A172 (cell line): ENCODE measurements at regions not wholly inside any gene's neighbourhood (a gene's known extent, or its start where the extent isn't known, plus 50 kb on each side); places are given as distances from the start of the nearest gene placed in this dataset.
A peak's percentile ranks its signal among the peaks of the same experiment; 100 is the strongest.
"Not testable (repeated sequence)": the region's sequence is repeated elsewhere in the genome, so short reads cannot be mapped to it uniquely, and the experiment has no call there.

Source experiments
- DNase-seq: peaks from one replicate; pipeline ENCODE4 v3.0.0-alpha.2; 2015; ENCODE audit warnings: low spot score

DNA sequence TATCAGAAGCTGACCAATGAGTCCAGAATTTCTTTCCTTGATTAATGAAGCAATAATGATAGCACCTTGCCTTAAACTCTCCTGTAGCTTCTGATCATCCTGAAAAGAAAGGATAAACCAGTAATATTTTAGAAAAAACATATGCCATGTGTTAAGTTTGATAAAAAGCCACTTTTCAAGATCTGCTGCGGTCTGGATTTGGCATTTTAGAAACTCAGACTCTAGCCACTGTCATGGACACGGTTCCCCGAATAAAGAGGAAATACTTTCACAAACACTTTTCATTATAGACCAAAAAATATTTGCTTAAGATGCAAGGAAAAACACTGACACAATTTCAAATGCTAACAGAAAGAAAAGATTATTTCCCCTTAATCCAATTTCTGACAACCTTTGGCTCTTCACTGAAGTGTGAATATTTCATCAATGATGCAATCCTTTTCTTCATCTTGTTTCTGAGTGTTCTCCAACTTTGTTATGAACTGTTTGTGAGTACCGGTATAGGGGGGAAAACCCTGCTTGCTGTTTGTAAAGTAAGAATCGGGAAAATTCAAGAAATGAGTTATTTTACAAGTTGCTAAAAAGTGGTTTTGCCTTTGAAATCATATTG, 329.5 kb downstream of the CRPPA start:
- no peak for DNase-seq

DNA sequence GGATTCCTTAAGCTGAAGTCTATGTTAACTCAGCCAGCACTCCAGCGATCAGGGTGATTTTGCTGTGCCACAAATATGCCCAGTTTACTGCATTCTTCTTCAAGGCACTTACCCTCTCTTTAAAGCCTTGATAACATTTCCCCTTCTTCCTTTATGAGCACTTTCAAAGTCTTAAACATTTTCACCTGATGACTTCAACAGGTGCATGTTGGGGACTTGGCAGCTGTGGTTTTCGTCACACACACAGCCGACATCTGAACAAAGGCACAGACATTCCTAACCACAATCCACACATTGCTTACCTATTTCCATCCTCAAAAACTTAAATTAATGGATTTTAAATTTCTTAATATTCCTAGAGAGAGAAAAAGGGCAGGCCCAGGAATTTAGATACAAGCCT, 331.5 kb downstream of the CRPPA start:
- DNase-seq = no peak

DNA sequence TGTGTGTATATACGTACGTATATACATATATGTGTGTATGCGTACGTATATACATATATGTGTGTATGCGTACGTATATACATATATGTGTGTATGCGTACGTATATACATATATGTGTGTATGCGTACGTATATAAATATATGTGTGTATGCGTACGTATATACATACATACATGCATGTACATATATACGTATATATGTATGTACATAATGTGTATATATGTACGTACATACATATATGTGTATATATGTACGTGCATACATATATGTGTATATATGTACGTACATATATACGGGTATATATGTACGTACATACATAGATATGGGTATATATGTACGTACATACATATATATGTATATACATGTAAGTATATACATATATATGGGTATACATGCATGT, 332.1 kb downstream of the CRPPA start:
- no peak for DNase-seq

DNA sequence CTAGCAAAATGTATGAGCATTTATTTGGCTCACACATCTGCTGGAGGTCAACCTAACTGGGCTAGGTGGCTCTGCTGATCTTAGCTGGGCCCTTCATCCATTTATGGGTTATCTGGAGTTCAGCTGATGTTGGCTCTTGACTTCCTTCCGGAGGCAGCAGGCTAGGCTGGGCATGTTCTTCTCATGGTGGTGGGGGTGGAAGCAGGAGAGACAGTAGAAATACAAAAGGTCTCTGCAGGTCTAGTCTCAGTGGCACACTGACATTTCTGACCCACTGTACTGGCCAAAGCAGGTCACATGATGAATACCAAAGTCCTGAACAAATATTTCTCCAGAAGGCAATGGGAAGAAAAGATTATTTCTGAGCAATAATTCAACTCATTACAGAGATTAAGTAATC, 334.6 kb downstream of the CRPPA start:
- DNase-seq = no peak

DNA sequence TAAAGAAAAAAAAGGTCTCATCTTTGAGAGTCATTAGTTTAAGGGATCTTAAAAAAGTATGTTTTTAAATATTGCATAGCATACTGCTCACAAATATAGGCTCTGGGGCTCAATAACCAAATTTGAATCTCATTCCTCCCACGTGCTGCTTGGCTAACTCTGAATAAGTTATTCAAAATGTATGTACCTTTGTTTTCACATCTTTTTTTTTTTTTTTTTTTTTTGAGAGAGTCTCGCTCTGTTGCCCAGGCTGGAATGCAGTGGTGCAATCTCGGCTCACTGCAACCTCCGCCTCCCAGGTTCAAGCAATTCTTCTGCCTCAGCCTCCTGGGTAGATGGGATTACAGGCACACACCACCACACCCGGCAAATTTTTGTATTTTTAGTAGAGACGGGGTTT, 335.6 kb downstream of the CRPPA start:
- not testable (repeated sequence) for DNase-seq

DNA sequence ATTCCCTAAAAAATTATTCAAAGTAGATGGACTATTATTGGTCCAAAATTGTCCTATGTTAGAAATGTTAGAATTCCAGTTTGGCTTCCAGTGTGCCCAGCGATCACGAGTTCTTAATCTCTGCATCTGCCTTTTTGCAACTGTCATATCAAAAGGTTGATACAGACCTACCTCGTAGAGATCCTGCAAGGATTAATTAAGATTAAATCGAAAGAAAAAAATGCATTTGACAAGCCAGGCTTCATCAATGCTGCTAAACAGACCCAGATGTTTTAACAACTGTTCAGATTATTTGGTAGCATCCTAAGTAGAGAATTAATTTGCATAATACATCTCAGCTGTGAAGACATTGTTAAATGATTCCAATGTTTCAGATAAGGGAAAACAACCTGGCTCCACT, 336.5 kb downstream of the CRPPA start:
- DNase-seq = no peak

DNA sequence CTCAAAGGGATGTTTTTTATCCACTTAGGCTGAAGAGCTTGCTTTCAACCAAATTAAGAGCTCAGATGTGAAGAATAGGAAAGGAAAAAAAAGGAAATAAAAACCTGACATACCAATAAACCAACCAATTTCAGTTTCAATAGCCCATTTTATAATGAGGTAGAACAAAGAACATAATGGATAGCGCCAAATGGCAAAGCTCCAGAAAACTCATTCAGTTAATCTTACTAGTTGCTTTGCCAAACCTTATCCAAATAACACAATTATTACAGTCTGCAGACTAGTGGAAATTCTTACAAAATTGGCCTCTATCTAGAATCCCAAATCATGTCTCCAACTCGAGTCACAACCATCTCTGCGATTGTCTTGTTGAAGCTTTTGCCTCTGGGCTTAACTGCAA, 337.0 kb downstream of the CRPPA start:
- no peak for DNase-seq

DNA sequence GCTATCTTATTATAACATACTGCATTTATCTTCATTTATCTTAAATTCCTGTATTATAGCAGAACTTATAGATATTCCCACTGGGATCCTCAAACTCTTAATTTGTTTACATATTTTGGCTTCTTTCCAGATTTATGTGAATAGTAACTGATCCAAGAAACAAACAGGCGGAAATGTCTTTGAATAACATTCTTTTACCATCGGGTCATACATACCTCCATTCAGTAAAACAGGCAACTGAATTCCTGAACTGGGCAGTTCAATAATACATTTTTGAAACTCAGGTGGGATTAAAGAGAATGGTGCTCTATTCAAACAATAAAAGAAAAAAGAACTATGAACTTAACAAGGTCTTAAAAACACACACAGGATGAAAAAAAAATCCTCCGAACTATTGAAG, 337.4 kb downstream of the CRPPA start:
- DNase-seq = no peak

DNA sequence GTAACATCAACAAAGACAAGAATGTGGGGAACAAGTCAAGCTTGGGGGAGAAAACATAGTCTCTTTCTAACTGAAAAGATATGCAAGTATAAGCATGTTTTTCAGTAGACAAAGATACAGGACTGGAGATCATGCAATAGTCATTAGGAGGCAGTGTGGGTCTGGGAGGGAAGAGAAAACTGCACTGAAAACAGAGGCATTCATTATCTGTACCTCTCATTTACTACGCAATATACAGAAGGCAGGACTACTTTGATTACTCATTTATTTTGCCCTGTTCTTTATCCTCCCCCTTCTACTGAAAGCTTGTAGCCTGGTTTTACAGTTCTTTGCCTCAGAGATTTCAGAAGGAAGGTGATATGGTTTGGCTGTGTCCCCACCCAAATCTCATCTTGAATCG, 341.2 kb downstream of the CRPPA start:
- DNase-seq = no peak

DNA sequence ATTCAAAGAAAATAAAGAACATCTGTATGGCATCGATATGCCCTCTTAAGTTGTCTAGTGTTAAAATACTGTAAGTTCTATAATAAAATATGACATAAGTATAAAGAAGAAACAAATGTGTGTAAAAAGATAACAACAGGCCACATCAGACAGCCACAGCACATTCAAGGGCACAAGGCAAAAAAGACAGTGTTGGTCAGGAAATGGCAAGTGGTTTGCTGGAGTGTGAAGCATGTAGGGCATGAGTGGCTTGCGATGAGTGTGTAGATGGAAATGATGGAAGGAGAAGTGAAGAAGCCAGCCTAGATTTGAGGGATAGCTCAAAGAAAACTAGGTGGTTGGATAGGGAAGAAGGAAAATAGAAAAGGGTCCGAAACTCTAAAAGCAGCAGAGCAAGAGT, 341.6 kb downstream of the CRPPA start:
- no peak for DNase-seq

DNA sequence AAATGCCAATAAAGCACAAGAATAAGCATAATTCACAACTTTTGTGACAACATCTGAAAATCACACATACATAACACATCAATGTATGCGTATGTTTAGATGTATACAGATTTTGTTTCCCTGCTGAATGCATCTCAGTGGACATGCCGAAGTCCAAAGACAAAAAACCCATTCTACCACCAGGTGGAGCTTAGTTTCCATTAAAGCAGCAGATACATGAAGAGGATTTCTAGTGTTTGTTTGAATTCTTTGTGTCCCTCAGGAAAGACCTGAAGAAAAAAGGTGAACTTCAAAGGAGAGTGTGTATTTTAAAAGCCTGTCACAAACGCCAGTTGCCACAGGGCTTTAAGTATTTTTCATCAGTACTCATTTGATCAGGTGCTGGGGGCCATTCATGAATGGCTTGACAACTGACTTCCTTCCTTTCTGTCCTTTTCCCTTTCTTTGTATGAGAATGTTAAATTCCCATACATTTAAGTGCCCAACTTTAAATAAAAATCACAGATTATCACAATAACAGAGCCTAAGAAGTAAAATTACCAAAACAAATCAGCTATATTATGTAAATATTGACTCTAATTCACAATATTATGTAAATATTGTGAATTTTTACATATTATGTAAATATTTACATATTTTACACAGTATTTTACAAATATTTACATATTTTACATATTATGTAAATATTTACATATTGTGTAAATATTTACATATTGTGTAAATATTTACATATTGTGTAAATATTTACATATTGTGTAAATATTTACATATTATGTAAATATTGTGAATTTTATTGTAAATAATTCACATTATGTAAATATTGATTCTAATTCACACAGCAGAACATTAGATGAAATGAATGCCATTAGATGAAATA, 343.0 kb downstream of the CRPPA start:
- peak; percentile 62 for DNase-seq

DNA sequence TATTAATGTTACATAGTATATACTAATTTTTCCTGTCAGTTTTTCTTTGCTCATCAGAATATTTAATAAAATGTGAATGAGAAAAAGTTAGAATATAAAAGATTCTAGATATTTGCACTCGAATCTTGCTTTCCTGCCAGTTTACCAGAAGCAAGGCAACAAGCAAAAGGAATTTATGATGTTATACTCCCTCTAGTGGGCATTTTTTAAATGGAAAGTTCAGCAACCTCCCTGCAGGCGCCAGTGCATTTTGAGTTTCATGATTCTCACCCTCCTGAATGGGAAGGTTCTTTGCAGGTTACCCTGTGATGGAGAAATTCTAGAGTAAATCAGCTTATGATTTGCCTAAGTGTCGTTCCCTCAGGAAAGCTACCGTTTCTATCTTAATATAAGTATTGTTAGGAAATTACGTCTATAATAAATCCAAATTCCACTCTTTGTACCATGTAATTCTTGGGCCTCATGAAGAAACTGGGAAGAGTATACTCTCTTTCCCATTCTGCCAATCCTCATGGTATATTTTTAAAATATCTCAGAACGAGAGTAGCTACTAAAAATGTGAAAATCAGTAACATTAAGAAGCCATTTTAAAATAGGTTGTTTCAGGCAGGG, 350.0 kb downstream of the CRPPA start:
- DNase-seq = peak; percentile 76

DNA sequence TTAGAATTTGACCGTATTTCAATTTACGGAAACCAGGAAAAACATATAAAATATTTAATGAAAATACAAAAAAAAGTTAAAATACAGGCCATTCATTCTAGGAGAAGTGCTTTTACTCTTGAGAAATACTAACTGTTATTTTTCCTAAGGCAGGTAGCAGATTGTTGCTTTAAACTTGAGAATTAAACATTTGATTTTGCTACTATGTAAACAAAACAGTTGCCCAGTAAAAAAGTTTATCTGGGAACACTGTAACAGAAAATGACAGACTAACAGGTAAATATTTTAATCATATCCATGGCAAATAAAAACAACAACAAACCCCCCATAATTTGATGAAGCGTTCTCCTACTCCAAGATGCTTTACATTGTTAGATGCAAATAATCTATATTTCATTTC, 350.5 kb downstream of the CRPPA start:
- DNase-seq = no peak

DNA sequence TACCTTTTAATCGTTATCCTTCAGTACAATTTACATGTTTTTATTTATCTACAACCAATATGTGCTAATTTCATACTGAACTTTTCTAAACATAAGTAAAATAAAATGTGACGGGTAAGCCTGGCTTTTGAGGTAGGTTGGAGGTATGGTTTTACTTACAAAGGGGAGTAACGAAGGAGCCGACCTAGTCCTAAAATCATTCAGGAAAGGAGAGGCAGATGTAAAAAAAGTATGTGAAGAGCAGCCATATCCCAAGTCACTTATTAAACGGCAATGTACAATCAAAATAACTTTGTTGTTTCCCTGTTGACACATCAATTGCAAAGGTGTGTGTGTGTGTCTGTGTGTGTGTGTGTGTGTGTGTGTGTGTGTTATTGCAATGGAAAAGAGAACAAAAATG, 351.3 kb downstream of the CRPPA start:
- no peak for DNase-seq

DNA sequence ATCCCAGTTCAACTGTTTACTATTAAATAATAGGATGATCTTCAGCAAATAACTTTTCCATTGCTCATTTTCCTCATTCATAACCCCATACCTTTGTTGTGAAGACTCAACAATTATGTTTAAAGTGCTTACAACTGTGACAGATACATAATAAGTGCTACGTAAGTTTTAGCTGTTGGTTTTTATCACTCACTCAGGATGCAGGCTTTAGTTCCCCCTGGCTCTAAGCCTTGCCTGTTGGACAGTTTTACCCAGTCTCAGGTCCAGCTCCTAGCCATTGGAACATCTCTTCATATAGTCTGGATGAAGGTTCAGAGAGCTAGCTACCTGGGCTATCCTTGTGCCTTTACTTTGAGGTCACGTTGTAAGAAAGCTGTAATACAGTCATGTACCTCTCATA, 353.2 kb downstream of the CRPPA start:
- no peak for DNase-seq

DNA sequence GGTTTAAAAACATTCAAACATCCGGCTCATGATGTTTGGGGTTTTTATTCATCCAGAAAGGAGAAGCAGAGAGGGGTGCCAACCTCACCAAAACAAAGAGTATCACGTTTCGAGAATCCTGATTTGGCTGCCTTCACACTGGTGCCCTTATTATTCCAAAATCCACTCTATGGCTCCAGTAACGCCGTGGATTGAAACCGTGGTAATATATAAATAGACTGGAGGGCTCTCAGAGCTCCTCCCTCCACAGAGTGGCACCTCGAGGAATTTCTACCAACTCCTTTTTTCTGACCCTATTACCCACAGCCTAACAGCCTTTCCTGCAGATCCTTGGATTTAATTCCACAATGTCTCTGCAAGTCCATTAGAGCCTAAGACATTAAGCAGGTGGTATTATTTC, 353.6 kb downstream of the CRPPA start:
- DNase-seq = no peak

DNA sequence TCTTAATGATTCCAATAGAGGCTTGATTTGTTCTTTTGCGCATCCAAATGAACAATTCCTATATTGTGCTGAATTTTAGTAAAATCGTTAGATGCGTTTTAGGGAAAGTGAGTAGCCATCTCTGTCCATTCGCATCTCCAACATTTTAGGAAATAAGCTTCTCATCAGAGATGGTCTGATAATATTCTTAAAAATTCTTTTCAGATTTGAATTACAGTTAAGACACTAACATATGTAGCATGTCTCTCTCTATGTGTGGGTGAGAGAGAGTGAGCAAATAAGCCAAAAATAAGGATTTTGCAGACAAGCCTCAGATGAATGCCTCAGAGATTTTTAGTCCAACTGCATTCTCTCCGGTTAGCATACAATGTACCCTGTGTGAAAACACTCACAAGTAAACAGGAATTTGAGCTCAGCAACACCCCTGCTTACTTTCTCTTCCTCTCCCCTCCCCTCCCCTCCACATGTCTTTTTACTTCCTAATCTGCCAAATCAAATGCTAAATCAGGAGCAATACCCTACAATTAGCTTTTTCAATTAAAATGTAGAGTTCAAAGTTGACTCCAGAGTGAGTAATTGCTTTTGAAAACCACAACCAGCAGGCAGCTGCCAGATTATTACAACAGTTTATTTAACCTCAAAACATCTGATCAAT, 354.4 kb downstream of the CRPPA start:
- DNase-seq = no peak

DNA sequence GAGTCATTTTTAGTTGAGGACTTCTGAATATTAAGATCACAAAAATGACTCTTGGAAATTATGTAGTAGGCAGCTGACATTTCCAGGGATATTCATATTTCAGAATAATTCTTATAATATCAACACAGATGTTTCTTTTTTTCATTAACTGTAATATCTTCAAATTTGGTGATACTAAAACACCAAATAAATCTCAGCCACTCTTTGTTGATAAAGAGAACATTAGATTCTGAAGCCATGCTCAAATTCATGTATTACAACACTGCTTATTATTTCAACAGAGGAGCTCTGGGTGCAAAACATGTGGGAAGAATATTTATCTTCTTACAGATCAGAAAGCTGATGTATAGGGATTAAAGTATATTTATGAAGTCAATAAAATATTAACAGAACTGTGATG, 355.4 kb downstream of the CRPPA start:
- no peak for DNase-seq

DNA sequence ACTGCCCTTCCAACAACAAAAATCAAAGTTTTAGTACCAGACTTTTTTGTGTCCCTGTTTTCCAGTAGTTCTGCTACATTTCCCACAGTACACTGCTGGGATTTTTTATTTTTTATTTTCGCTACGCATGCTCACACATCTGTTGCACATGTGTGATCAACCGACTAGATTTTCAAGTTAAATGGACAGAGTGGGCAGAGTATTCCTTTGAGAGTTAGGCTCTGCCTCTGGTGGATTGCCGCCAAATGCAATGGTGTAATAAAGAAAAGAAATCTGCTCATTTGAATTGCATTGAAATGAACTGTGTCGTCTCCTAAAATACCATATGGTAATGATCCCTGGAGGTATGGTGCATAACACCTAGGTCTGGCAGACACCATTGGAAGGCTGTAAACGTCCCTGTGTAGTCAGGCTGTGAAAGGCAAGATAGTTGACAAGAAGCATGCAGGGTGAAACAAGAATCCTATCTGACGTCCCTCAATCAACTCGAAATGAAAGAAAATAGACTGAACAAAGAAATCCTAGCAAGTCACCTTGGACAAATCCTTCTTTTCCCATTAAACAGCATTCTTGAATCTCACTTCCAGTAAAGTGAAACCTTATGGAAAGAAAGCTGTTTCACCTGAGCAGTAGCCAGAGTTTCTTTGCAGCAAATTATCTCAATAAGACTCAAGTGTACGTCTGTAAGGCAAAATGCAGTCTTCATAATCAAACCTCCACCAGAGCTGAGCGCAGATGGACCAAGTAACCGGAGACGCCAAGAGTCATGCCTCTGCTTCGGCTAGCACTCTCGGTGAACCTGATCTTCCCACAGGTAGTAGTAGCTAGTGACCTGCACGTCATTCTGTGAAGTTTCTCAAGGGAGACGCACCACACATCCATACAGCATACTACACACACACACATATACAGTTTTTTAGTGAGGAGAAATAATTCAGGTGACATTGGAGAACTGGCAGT, 357.3 kb downstream of the CRPPA start:
- DNase-seq = no peak

DNA sequence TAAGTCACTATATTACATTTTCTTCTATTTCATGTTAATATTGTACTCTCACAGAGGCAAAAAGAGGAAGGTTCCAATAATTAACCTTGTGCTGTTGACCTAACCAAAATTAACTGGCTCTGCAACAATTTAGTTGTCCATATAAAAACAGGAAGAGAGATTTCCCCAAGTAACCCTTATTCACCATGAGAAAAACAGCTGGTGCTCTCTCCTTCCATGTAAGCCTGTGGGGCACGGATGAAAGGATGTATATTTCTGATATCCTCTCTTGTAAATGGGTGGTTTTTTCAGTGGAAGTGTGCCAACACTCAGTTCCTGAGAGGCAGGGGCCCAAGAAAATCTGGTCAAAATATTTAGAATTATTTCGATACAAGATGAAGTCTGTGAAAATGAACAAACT, 358.1 kb downstream of the CRPPA start:
- DNase-seq = no peak

DNA sequence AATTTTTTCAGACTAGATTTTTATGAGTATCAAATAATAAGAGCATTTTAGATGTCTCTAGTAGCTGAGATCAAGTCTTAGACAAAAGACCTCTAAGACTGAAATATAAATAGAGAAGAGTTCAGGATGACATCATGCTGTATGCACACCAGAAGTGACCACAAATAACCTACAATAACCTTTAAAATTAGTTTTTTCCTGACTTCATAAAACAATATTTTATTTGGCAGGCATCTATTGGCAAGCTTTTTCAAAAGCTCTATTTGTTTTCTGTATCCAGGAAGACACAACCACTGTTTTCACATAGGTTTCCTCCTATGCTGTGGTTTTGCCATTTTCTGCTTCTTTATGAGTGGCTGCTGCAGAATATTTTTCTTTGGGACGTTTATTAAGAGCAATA, 359.1 kb downstream of the CRPPA start:
- peak; percentile 58 for DNase-seq

DNA sequence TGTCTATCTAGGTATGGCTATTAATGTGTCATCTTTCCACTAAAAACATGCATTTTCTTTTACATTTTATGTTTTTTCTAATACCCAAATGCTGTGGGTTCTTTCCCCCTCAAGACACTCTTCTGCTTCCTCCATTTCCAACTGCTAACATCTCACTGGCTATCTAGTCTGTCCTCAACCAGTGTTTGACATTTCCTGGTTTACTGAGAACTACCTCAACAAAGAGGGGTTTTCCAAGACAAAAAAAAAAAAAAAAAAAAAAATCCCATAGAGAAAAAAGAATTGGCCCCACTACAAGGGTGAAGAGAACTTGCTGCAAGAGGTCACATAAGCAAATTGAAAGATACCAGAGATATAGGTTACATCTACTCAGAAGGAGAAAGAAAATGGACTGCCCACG, 359.7 kb downstream of the CRPPA start:
- no peak for DNase-seq
